ENCODE measurements at regions not wholly inside any gene's neighbourhood (a gene's known extent, or its start where the extent isn't known, plus 50 kb on each side); places are given as distances from the start of the nearest gene placed in this dataset.

DNA sequence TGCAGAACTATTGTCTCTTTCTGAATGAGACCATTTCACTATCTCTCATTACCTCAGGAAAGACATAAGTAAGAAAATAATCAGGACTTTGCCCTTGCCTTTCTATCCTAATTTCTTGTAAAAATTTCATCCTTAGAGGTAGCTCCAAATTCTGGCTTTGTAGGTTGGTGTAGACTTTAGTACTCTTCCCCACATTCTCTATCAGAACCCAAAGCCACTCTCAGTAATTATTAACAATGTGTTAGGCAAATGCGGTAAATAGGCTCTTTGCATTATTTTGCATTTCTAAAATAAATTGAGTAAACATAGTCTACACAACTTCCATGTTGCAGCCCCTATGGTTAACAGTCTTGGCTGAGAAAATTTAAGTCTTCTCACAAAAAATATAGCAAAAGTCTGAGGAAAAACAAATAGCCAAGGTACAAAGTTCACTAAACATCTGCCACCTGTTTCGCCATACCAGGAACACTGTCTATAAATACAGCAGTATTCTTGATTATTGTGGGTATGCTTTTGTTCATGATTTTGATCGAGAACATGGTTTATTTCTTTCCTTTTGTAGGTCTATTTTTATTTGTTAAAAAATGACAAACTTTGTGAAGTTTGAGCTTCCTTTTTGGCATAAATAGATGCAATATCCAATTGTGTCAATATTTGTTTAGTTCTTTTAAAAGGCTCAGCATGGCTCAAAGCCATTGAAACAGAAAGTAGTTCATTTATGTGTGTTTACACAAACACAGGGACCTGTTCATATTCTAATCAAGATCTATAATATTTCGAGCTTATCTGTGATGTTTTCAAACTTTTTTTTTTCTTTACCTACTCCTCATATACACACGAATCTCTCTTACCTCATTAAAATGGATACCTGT is 1061.5 kb downstream of the CNTNAP5 start (continued):
- TF ChIP-seq SKI (IDR thresholded peaks at IDR 0.05; ENCODE audit: partially characterized antibody) (peak; percentile 27), ARNT (IDR thresholded peaks at IDR 0.05) (no peak), NCOA5 (CRISPR knock-in tag; IDR thresholded peaks at IDR 0.05) (no peak), ASH2L (IDR thresholded peaks at IDR 0.05; ENCODE audit: insufficient read length, low read depth, low read length) (peak; percentile 84), ZNF773 (CRISPR knock-in tag; IDR thresholded peaks at IDR 0.05; ENCODE audit: borderline replicate concordance) (no peak), HNF4A (CRISPR knock-in tag; IDR thresholded peaks at IDR 0.05) (peak; percentile 96), FOXJ3 (CRISPR knock-in tag; IDR thresholded peaks at IDR 0.05; ENCODE audit: borderline replicate concordance) (peak; percentile 69; the same call in 1 of the 2 replicates), NCOR1 (IDR thresholded peaks at IDR 0.05; ENCODE audit: borderline replicate concordance, low read length) (peak; percentile 96), ZNF124 (CRISPR knock-in tag; IDR thresholded peaks at IDR 0.05) (no peak), ELF3 (CRISPR knock-in tag; IDR thresholded peaks at IDR 0.05) (peak; percentile 89), PHF21A (CRISPR knock-in tag; IDR thresholded peaks at IDR 0.05) (no peak), FOXA1 (IDR thresholded peaks at IDR 0.05) (peak; percentile 82), FOXA1 (CRISPR knock-in tag; IDR thresholded peaks at IDR 0.05) (peak; percentile 40; the same call in 1 of the 2 replicates), CBX1 (IDR thresholded peaks at IDR 0.05; ENCODE audit: low read depth) (peak; percentile 51), ZNF460 (CRISPR knock-in tag; IDR thresholded peaks at IDR 0.05; ENCODE audit: borderline replicate concordance) (no peak), FOXK1 (CRISPR knock-in tag; IDR thresholded peaks at IDR 0.05; ENCODE audit: borderline replicate concordance, low read depth) (peak; percentile 66), GLI4 (CRISPR knock-in tag; IDR thresholded peaks at IDR 0.05; ENCODE audit: borderline replicate concordance) (no peak), SOX6 (IDR thresholded peaks at IDR 0.05) (no peak), SOX6 (CRISPR knock-in tag; IDR thresholded peaks at IDR 0.05) (peak; percentile 78; the same call in 1 of the 2 replicates), HMG20A (CRISPR knock-in tag; IDR thresholded peaks at IDR 0.05; ENCODE audit: borderline replicate concordance) (peak; percentile 72)
- TF ChIP-seq, protein P1, sequence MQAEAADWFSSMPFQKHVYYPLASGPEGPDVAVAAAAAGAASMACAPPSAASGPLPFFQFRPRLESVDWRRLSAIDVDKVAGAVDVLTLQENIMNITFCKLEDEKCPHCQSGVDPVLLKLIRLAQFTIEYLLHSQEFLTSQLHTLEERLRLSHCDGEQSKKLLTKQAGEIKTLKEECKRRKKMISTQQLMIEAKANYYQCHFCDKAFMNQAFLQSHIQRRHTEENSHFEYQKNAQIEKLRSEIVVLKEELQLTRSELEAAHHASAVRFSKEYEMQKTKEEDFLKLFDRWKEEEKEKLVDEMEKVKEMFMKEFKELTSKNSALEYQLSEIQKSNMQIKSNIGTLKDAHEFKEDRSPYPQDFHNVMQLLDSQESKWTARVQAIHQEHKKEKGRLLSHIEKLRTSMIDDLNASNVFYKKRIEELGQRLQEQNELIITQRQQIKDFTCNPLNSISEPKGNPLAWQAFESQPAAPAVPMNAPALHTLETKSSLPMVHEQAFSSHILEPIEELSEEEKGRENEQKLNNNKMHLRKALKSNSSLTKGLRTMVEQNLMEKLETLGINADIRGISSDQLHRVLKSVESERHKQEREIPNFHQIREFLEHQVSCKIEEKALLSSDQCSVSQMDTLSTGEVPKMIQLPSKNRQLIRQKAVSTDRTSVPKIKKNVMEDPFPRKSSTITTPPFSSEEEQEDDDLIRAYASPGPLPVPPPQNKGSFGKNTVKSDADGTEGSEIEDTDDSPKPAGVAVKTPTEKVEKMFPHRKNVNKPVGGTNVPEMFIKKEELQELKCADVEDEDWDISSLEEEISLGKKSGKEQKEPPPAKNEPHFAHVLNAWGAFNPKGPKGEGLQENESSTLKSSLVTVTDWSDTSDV (CRISPR knock-in tag; IDR thresholded peaks at IDR 0.05) = no peak
- TF ChIP-seq, protein P2, sequence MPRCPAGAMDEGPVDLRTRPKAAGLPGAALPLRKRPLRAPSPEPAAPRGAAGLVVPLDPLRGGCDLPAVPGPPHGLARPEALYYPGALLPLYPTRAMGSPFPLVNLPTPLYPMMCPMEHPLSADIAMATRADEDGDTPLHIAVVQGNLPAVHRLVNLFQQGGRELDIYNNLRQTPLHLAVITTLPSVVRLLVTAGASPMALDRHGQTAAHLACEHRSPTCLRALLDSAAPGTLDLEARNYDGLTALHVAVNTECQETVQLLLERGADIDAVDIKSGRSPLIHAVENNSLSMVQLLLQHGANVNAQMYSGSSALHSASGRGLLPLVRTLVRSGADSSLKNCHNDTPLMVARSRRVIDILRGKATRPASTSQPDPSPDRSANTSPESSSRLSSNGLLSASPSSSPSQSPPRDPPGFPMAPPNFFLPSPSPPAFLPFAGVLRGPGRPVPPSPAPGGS (CRISPR knock-in tag; IDR thresholded peaks at IDR 0.05) = no peak
- TF ChIP-seq, protein P3, sequence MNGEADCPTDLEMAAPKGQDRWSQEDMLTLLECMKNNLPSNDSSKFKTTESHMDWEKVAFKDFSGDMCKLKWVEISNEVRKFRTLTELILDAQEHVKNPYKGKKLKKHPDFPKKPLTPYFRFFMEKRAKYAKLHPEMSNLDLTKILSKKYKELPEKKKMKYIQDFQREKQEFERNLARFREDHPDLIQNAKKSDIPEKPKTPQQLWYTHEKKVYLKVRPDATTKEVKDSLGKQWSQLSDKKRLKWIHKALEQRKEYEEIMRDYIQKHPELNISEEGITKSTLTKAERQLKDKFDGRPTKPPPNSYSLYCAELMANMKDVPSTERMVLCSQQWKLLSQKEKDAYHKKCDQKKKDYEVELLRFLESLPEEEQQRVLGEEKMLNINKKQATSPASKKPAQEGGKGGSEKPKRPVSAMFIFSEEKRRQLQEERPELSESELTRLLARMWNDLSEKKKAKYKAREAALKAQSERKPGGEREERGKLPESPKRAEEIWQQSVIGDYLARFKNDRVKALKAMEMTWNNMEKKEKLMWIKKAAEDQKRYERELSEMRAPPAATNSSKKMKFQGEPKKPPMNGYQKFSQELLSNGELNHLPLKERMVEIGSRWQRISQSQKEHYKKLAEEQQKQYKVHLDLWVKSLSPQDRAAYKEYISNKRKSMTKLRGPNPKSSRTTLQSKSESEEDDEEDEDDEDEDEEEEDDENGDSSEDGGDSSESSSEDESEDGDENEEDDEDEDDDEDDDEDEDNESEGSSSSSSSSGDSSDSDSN (CRISPR knock-in tag; IDR thresholded peaks at IDR 0.05) = no peak
- TF ChIP-seq, protein P4, sequence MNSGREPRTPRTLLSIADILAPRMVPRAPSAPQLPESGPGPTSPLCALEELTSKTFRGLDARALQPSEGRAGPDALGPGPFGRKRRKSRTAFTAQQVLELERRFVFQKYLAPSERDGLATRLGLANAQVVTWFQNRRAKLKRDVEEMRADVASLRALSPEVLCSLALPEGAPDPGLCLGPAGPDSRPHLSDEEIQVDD (CRISPR knock-in tag; IDR thresholded peaks at IDR 0.05; ENCODE audit: borderline replicate concordance) = no peak
- TF ChIP-seq, protein P5, sequence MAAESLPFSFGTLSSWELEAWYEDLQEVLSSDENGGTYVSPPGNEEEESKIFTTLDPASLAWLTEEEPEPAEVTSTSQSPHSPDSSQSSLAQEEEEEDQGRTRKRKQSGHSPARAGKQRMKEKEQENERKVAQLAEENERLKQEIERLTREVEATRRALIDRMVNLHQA (CRISPR knock-in tag; IDR thresholded peaks at IDR 0.05) = no peak

Measured in HepG2 (cell line).